ENCODE measurements at regions not wholly inside any gene's neighbourhood (a gene's known extent, or its start where the extent isn't known, plus 50 kb on each side); places are given as distances from the start of the nearest gene placed in this dataset.
A peak's percentile ranks its signal among the peaks of the same experiment; 100 is the strongest.
"Not testable (repeated sequence)": the region's sequence is repeated elsewhere in the genome, so short reads cannot be mapped to it uniquely, and the experiment has no call there.

GRCh38 chr6:160804639-160805038 lies 102.6 kb downstream of the PLG start:
- no peak for DNase-seq (ENCODE audit: low read depth in 6 of 9, low spot score in 9 of 9)
- no peak overlapping the region for H3K4me3 ChIP-seq (ENCODE audit: low read length in 2 of 2)
- H3K27me3 ChIP-seq (ENCODE audit: control insufficient read depth in 2 of 2, insufficient read depth in 1 of 2, low read length in 1 of 2) = no peaks in the 10 kb centered on the region
- WGBS = 80% methylated on average over 4 of the region's 4 CpGs
- H3K27ac ChIP-seq (ENCODE audit: low read depth in 1 of 2, low read length in 1 of 2) = no peak overlapping the region
- H3K36me3 ChIP-seq (ENCODE audit: control insufficient read depth in 2 of 2, insufficient read depth in 2 of 2, low read length in 1 of 2) = no peaks in the 10 kb centered on the region
- no peaks in the 10 kb centered on the region for H3K4me1 ChIP-seq (ENCODE audit: control insufficient read depth in 2 of 2, insufficient read depth in 2 of 2, low read length in 2 of 2)
- no peaks in the 10 kb centered on the region for H3K9me3 ChIP-seq (ENCODE audit: control insufficient read depth in 2 of 2, insufficient read depth in 1 of 2, low read length in 1 of 2)

GRCh38 chr6:160808263-160808662 lies 106.2 kb downstream of the PLG start:
- Histone ChIP-seq H3K4me1 (ENCODE audit: control insufficient read depth in 2 of 2, insufficient read depth in 2 of 2, low read length in 2 of 2) (no peaks in the 10 kb centered on the region), H3K27me3 (ENCODE audit: control insufficient read depth in 2 of 2, insufficient read depth in 1 of 2, low read length in 1 of 2) (no peaks in the 10 kb centered on the region), H3K9me3 (ENCODE audit: control insufficient read depth in 2 of 2, insufficient read depth in 1 of 2, low read length in 1 of 2) (no peaks in the 10 kb centered on the region), H3K4me3 (ENCODE audit: low read length in 2 of 2) (no peak overlapping the region), H3K27ac (ENCODE audit: low read depth in 1 of 2, low read length in 1 of 2) (no peak overlapping the region), H3K36me3 (ENCODE audit: control insufficient read depth in 2 of 2, insufficient read depth in 2 of 2, low read length in 1 of 2) (no peaks in the 10 kb centered on the region)
- no peak for DNase-seq (ENCODE audit: low read depth in 6 of 9, low spot score in 9 of 9)
- WGBS = 94% methylated on average over 2 of the region's 2 CpGs

- Histone ChIP-seq H3K9me3 (ENCODE audit: control insufficient read depth in 2 of 2, insufficient read depth in 1 of 2, low read length in 1 of 2) (no peaks in the 10 kb centered on the region), H3K36me3 (ENCODE audit: control insufficient read depth in 2 of 2, insufficient read depth in 2 of 2, low read length in 1 of 2) (no peaks in the 10 kb centered on the region), H3K27ac (ENCODE audit: low read depth in 1 of 2, low read length in 1 of 2) (no peak overlapping the region), H3K4me1 (ENCODE audit: control insufficient read depth in 2 of 2, insufficient read depth in 2 of 2, low read length in 2 of 2) (no peaks in the 10 kb centered on the region), H3K4me3 (ENCODE audit: low read length in 2 of 2) (no peak overlapping the region), H3K27me3 (ENCODE audit: control insufficient read depth in 2 of 2, insufficient read depth in 1 of 2, low read length in 1 of 2) (no peaks in the 10 kb centered on the region)
- WGBS = 85% methylated on average over 3 of the region's 3 CpGs
- no peak for DNase-seq (ENCODE audit: low read depth in 6 of 9, low spot score in 9 of 9)
Observed at GRCh38 chr6:160810238-160810637, 108.2 kb downstream of the PLG start.

- WGBS = 95% methylated on average over 2 of the region's 2 CpGs
- no peak for DNase-seq (ENCODE audit: low read depth in 6 of 9, low spot score in 9 of 9)
- Histone ChIP-seq H3K36me3 (ENCODE audit: control insufficient read depth in 2 of 2, insufficient read depth in 2 of 2, low read length in 1 of 2) (no peaks in the 10 kb centered on the region), H3K27me3 (ENCODE audit: control insufficient read depth in 2 of 2, insufficient read depth in 1 of 2, low read length in 1 of 2) (no peaks in the 10 kb centered on the region), H3K9me3 (ENCODE audit: control insufficient read depth in 2 of 2, insufficient read depth in 1 of 2, low read length in 1 of 2) (no peaks in the 10 kb centered on the region), H3K27ac (ENCODE audit: low read depth in 1 of 2, low read length in 1 of 2) (no peak overlapping the region), H3K4me3 (ENCODE audit: low read length in 2 of 2) (no peak overlapping the region), H3K4me1 (ENCODE audit: control insufficient read depth in 2 of 2, insufficient read depth in 2 of 2, low read length in 2 of 2) (no peaks in the 10 kb centered on the region)
Observed at GRCh38 chr6:160812097-160812496, 110.1 kb downstream of the PLG start.

- H3K4me1 ChIP-seq (ENCODE audit: control insufficient read depth in 2 of 2, insufficient read depth in 2 of 2, low read length in 2 of 2) = no peaks in the 10 kb centered on the region
- H3K9me3 ChIP-seq (ENCODE audit: control insufficient read depth in 2 of 2, insufficient read depth in 1 of 2, low read length in 1 of 2) = no peaks in the 10 kb centered on the region
- 87% methylated on average over 1 of the region's 1 CpG for WGBS
- DNase-seq (ENCODE audit: low read depth in 6 of 9, low spot score in 9 of 9) = no peak
- no peaks in the 10 kb centered on the region for H3K27me3 ChIP-seq (ENCODE audit: control insufficient read depth in 2 of 2, insufficient read depth in 1 of 2, low read length in 1 of 2)
- no peak overlapping the region for H3K4me3 ChIP-seq (ENCODE audit: low read length in 2 of 2)
- no peak overlapping the region for H3K27ac ChIP-seq (ENCODE audit: low read depth in 1 of 2, low read length in 1 of 2)
- H3K36me3 ChIP-seq (ENCODE audit: control insufficient read depth in 2 of 2, insufficient read depth in 2 of 2, low read length in 1 of 2) = no peaks in the 10 kb centered on the region
Observed at GRCh38 chr6:160818934-160819333, 116.9 kb downstream of the PLG start.

GRCh38 chr6:160820661-160821060 lies 118.6 kb downstream of the PLG start:
- DNase-seq (ENCODE audit: low read depth in 6 of 9, low spot score in 9 of 9); H3K27me3 ChIP-seq (ENCODE audit: control insufficient read depth in 2 of 2, insufficient read depth in 1 of 2, low read length in 1 of 2); H3K9me3 ChIP-seq (ENCODE audit: control insufficient read depth in 2 of 2, insufficient read depth in 1 of 2, low read length in 1 of 2); H3K4me3 ChIP-seq (ENCODE audit: low read length in 2 of 2); H3K4me1 ChIP-seq (ENCODE audit: control insufficient read depth in 2 of 2, insufficient read depth in 2 of 2, low read length in 2 of 2); H3K36me3 ChIP-seq (ENCODE audit: control insufficient read depth in 2 of 2, insufficient read depth in 2 of 2, low read length in 1 of 2); H3K27ac ChIP-seq (ENCODE audit: low read depth in 1 of 2, low read length in 1 of 2): not testable (repeated sequence)
- WGBS = 97% methylated on average over 8 of the region's 8 CpGs

- Histone ChIP-seq H3K27ac (ENCODE audit: low read depth in 1 of 2, low read length in 1 of 2) (no peak overlapping the region), H3K4me3 (ENCODE audit: low read length in 2 of 2) (no peak overlapping the region), H3K4me1 (ENCODE audit: control insufficient read depth in 2 of 2, insufficient read depth in 2 of 2, low read length in 2 of 2) (no peaks in the 10 kb centered on the region), H3K9me3 (ENCODE audit: control insufficient read depth in 2 of 2, insufficient read depth in 1 of 2, low read length in 1 of 2) (no peaks in the 10 kb centered on the region), H3K36me3 (ENCODE audit: control insufficient read depth in 2 of 2, insufficient read depth in 2 of 2, low read length in 1 of 2) (no peaks in the 10 kb centered on the region), H3K27me3 (ENCODE audit: control insufficient read depth in 2 of 2, insufficient read depth in 1 of 2, low read length in 1 of 2) (no peaks in the 10 kb centered on the region)
- no peak for DNase-seq (ENCODE audit: low read depth in 6 of 9, low spot score in 9 of 9)
- WGBS = 69% methylated on average over 1 of the region's 1 CpG
Observed at GRCh38 chr6:160831739-160832138, 129.7 kb downstream of the PLG start.

GRCh38 chr6:160832422-160832821 lies 130.4 kb downstream of the PLG start:
- 94% methylated on average over 2 of the region's 2 CpGs for WGBS
- DNase-seq (ENCODE audit: low read depth in 6 of 9, low spot score in 9 of 9) = no peak
- Histone ChIP-seq H3K36me3 (ENCODE audit: control insufficient read depth in 2 of 2, insufficient read depth in 2 of 2, low read length in 1 of 2) (no peaks in the 10 kb centered on the region), H3K4me1 (ENCODE audit: control insufficient read depth in 2 of 2, insufficient read depth in 2 of 2, low read length in 2 of 2) (no peaks in the 10 kb centered on the region), H3K9me3 (ENCODE audit: control insufficient read depth in 2 of 2, insufficient read depth in 1 of 2, low read length in 1 of 2) (no peaks in the 10 kb centered on the region), H3K4me3 (ENCODE audit: low read length in 2 of 2) (no peak overlapping the region), H3K27ac (ENCODE audit: low read depth in 1 of 2, low read length in 1 of 2) (no peak overlapping the region), H3K27me3 (ENCODE audit: control insufficient read depth in 2 of 2, insufficient read depth in 1 of 2, low read length in 1 of 2) (no peaks in the 10 kb centered on the region)

- peak in 1 of 9 donors; percentile 1 for DNase-seq (ENCODE audit: low read depth in 6 of 9, low spot score in 9 of 9)
- Histone ChIP-seq H3K36me3 (ENCODE audit: control insufficient read depth in 2 of 2, insufficient read depth in 2 of 2, low read length in 1 of 2) (no peaks in the 10 kb centered on the region), H3K27me3 (ENCODE audit: control insufficient read depth in 2 of 2, insufficient read depth in 1 of 2, low read length in 1 of 2) (no peaks in the 10 kb centered on the region), H3K4me3 (ENCODE audit: low read length in 2 of 2) (no peak overlapping the region), H3K9me3 (ENCODE audit: control insufficient read depth in 2 of 2, insufficient read depth in 1 of 2, low read length in 1 of 2) (peaks cover 0 to 3% of the 10 kb centered on the region in 2 donors), H3K4me1 (ENCODE audit: control insufficient read depth in 2 of 2, insufficient read depth in 2 of 2, low read length in 2 of 2) (no peaks in the 10 kb centered on the region), H3K27ac (ENCODE audit: low read depth in 1 of 2, low read length in 1 of 2) (no peak overlapping the region)
- WGBS = 91% methylated on average over 13 of the region's 13 CpGs
Observed at GRCh38 chr6:160837146-160837545, 135.1 kb downstream of the PLG start.

- Histone ChIP-seq H3K27me3 (ENCODE audit: control insufficient read depth in 2 of 2, insufficient read depth in 1 of 2, low read length in 1 of 2) (no peaks in the 10 kb centered on the region), H3K27ac (ENCODE audit: low read depth in 1 of 2, low read length in 1 of 2) (no peak overlapping the region), H3K4me3 (ENCODE audit: low read length in 2 of 2) (no peak overlapping the region), H3K4me1 (ENCODE audit: control insufficient read depth in 2 of 2, insufficient read depth in 2 of 2, low read length in 2 of 2) (no peaks in the 10 kb centered on the region), H3K36me3 (ENCODE audit: control insufficient read depth in 2 of 2, insufficient read depth in 2 of 2, low read length in 1 of 2) (no peaks in the 10 kb centered on the region), H3K9me3 (ENCODE audit: control insufficient read depth in 2 of 2, insufficient read depth in 1 of 2, low read length in 1 of 2) (no peaks in the 10 kb centered on the region)
- 93% methylated on average over 5 of the region's 5 CpGs for WGBS
- DNase-seq (ENCODE audit: low read depth in 6 of 9, low spot score in 9 of 9) = no peak
Observed at GRCh38 chr6:160851031-160851430, 140.5 kb upstream of the MAP3K4 start.
